Smooth muscle cell (in vitro differentiated cells): ENCODE measurements at regions not wholly inside any gene's neighbourhood (a gene's known extent, or its start where the extent isn't known, plus 50 kb on each side); places are given as distances from the start of the nearest gene placed in this dataset.

ENCODE experiments used
- DNase-seq: peaks from one replicate; lab custom pipeline; 2025; ENCODE audit not compliant: unreplicated experiment; lab: John Stamatoyannopoulos, UW
- H2AFZ ChIP-seq: fragments of 200-600 bp; sonication (generic); 2 replicates; pipeline ENCODE4 v1.6.0; 2016; ENCODE audit warnings: antibody characterized with exemption, low read depth, mild to moderate bottlenecking
- H3F3A ChIP-seq: fragments of 200-600 bp; sonication (generic); 2 replicates; pipeline ENCODE4 v1.6.0; 2017; ENCODE audit warnings: antibody characterized with exemption, low read depth
- H3K27ac ChIP-seq: fragments of 200-600 bp; sonication (generic); 2 replicates; pipeline ENCODE4 v1.5.1; 2016; ENCODE audit warnings: low read depth, mild to moderate bottlenecking
- H3K27me3 ChIP-seq: fragments of 200-600 bp; sonication (generic); 2 replicates; pipeline ENCODE4 v1.6.1; 2016; ENCODE audit warnings: low read depth, mild to moderate bottlenecking
- H3K36me3 ChIP-seq: fragments of 200-600 bp; sonication (generic); 2 replicates; pipeline ENCODE4 v1.5.1; 2016; ENCODE audit warnings: low read depth
- H3K4me1 ChIP-seq: fragments of 200-600 bp; sonication (generic); 2 replicates; pipeline ENCODE4 v1.5.1; 2016; ENCODE audit warnings: low read depth
- H3K4me2 ChIP-seq: fragments of 200-600 bp; sonication (generic); 2 replicates; pipeline ENCODE4 v1.6.0; 2016; ENCODE audit warnings: mild to moderate bottlenecking
- H3K4me3 ChIP-seq: fragments of 200-600 bp; sonication (generic); 2 replicates; pipeline ENCODE4 v1.5.1; 2016; ENCODE audit warnings: mild to moderate bottlenecking
- H3K79me2 ChIP-seq: fragments of 200-600 bp; sonication (generic); 2 replicates; pipeline ENCODE4 v1.6.0; 2016; ENCODE audit warnings: low read depth, mild to moderate bottlenecking
- H3K9ac ChIP-seq: fragments of 200-600 bp; sonication (generic); 2 replicates; pipeline ENCODE4 v1.6.0; 2016; ENCODE audit warnings: low read depth
- H3K9me3 ChIP-seq: fragments of 200-600 bp; sonication (generic); replicated peaks from 2 replicates; pipeline ENCODE4 v1.5.1; 2016; ENCODE audit warnings: low read depth
- H4K20me1 ChIP-seq: fragments of 200-600 bp; sonication (generic); 2 replicates; pipeline ENCODE4 v1.6.0; 2016; ENCODE audit warnings: low read depth
- WGBS: methylation state at CpG from one replicate; pipeline ENCODE4 v1.1.7; 2016; ENCODE audit warnings: low lambda C conversion rate; 5-methylcytosine and 5-hydroxymethylcytosine counted together
- TF ChIP-seq, protein P1 (sequence below): fragments of 200-600 bp; sonication (generic); IDR thresholded peaks from 2 replicates; pipeline ENCODE4 v1.5.1; 2017; ENCODE audit warnings: borderline replicate concordance, mild to moderate bottlenecking, antibody characterized with exemption; ENCODE audit not compliant: insufficient read depth, poor library complexity, severe bottlenecking

- Histone ChIP-seq H3K9me3 (no peaks in the 10 kb centered on the region), H3K4me2 (no peak overlapping the region), H4K20me1 (no peaks in the 10 kb centered on the region), H3K4me1 (no peaks in the 10 kb centered on the region), H2AFZ (no peak overlapping the region), H3K36me3 (no peaks in the 10 kb centered on the region), H3K27me3 (no peaks in the 10 kb centered on the region), H3K27ac (no peak overlapping the region), H3F3A (no peaks in the 10 kb centered on the region), H3K9ac (no peak overlapping the region), H3K4me3 (no peak overlapping the region), H3K79me2 (no peaks in the 10 kb centered on the region)
- no peak for DNase-seq
- WGBS: 65% methylated on average over 1 of the region's 1 CpG
- TF ChIP-seq, protein P1, sequence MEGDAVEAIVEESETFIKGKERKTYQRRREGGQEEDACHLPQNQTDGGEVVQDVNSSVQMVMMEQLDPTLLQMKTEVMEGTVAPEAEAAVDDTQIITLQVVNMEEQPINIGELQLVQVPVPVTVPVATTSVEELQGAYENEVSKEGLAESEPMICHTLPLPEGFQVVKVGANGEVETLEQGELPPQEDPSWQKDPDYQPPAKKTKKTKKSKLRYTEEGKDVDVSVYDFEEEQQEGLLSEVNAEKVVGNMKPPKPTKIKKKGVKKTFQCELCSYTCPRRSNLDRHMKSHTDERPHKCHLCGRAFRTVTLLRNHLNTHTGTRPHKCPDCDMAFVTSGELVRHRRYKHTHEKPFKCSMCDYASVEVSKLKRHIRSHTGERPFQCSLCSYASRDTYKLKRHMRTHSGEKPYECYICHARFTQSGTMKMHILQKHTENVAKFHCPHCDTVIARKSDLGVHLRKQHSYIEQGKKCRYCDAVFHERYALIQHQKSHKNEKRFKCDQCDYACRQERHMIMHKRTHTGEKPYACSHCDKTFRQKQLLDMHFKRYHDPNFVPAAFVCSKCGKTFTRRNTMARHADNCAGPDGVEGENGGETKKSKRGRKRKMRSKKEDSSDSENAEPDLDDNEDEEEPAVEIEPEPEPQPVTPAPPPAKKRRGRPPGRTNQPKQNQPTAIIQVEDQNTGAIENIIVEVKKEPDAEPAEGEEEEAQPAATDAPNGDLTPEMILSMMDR: no peak
Observed at GRCh38 chr16:50902457-50902856, 160.6 kb downstream of the CYLD start.

GRCh38 chr16:50901062-50901461 is 159.2 kb downstream of the CYLD start:
- H3K4me1 ChIP-seq: no peaks in the 10 kb centered on the region
- no peaks in the 10 kb centered on the region for H3F3A ChIP-seq
- no peak overlapping the region for H3K4me3 ChIP-seq
- no peaks in the 10 kb centered on the region for H3K79me2 ChIP-seq
- H3K27ac ChIP-seq: no peak overlapping the region
- H4K20me1 ChIP-seq: no peaks in the 10 kb centered on the region
- no peaks in the 10 kb centered on the region for H3K36me3 ChIP-seq
- H3K9me3 ChIP-seq: no peaks in the 10 kb centered on the region
- TF ChIP-seq, protein P1: no peak
- H3K4me2 ChIP-seq: no peak overlapping the region
- no peak overlapping the region for H2AFZ ChIP-seq
- 82% methylated on average over 2 of the region's 2 CpGs for WGBS
- no peak overlapping the region for H3K9ac ChIP-seq
- no peaks in the 10 kb centered on the region for H3K27me3 ChIP-seq
- no peak for DNase-seq

DNA sequence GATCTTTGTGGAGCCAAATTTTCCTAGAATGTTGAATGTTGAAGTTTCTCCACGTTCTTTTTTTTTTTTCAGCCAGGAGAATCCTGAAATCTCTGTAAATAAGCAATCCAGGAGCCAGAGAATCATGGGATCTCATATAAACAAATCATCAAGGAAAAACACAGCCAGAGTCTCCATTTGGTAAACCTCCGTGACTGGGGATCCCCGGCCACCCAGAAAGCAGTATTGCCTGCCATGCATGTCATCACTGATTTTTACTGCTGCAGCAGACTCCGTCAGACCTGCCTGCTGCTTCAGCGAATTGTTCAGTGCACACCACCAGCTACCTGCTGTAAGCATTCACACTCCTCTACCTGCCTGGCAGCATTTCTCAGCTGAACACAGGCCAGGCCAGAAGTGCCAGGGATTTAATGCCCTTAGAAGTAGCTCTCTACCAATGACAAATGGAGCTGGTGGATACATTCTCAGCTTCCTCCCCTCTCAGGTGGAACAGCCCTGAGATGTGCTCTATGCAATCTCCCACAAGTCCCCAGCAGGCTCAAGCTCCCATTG is 158.6 kb downstream of the CYLD start:
- Histone ChIP-seq H3K4me3 (no peak overlapping the region), H3K9ac (no peak overlapping the region)

GRCh38 chr16:50899951-50900350 is 158.1 kb downstream of the CYLD start:
- Histone ChIP-seq H3K4me2 (no peak overlapping the region), H3K9me3 (no peaks in the 10 kb centered on the region), H3K36me3 (no peaks in the 10 kb centered on the region), H3K27ac (no peak overlapping the region), H3K79me2 (no peaks in the 10 kb centered on the region), H4K20me1 (no peaks in the 10 kb centered on the region), H3F3A (no peaks in the 10 kb centered on the region), H3K4me1 (no peaks in the 10 kb centered on the region), H2AFZ (no peak overlapping the region), H3K9ac (no peak overlapping the region), H3K27me3 (no peaks in the 10 kb centered on the region), H3K4me3 (no peak overlapping the region)
- DNase-seq: no peak
- WGBS: 97% methylated on average over 2 of the region's 2 CpGs
- TF ChIP-seq, protein P1: no peak

More for the DNA sequence above, 158.6 kb downstream of the CYLD start:
- H3K79me2 ChIP-seq: no peaks in the 10 kb centered on the region
- no peaks in the 10 kb centered on the region for H3K27me3 ChIP-seq
- no peak overlapping the region for H3K27ac ChIP-seq
- no peaks in the 10 kb centered on the region for H3F3A ChIP-seq
- TF ChIP-seq, protein P1: no peak
- no peaks in the 10 kb centered on the region for H3K9me3 ChIP-seq
- no peaks in the 10 kb centered on the region for H4K20me1 ChIP-seq
- no peaks in the 10 kb centered on the region for H3K36me3 ChIP-seq
- H2AFZ ChIP-seq: no peak overlapping the region
- H3K4me1 ChIP-seq: no peaks in the 10 kb centered on the region
- no peak overlapping the region for H3K4me2 ChIP-seq
- no peak for DNase-seq
- 88% methylated on average over 5 of the region's 5 CpGs for WGBS
